Inflammatory macrophage treated with lipopolysaccharide for 4 hours (primary cell): ENCODE measurements at regions not wholly inside any gene's neighbourhood (a gene's known extent, or its start where the extent isn't known, plus 50 kb on each side); places are given as distances from the start of the nearest gene placed in this dataset.
"Not testable (repeated sequence)": the region's sequence is repeated elsewhere in the genome, so short reads cannot be mapped to it uniquely, and the experiment has no call there.

Source experiments
- DNase-seq: peaks from one replicate; pipeline ENCODE4 v3.0.0-alpha.2; 2020

DNA sequence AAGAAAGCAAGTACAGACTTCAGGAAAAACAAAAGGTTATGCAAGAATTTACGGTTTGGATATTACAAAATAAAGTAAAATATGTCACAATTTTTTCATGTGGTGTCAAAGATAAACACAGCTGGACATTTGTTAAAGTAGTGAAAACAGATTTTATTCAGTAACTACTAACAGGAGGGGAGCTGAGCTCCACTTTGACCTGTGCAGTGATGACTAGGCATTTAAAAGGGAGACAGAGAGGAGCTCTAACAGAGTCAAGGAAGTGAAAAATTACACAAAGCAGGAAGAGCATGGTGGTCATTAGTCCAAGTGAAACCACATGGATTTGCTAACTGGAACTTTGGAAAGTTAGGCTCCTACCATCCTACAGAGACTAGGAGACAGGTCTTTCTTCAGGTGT lies 263.6 kb upstream of the PCSK5 start:
- peak; percentile 24 for DNase-seq

DNA sequence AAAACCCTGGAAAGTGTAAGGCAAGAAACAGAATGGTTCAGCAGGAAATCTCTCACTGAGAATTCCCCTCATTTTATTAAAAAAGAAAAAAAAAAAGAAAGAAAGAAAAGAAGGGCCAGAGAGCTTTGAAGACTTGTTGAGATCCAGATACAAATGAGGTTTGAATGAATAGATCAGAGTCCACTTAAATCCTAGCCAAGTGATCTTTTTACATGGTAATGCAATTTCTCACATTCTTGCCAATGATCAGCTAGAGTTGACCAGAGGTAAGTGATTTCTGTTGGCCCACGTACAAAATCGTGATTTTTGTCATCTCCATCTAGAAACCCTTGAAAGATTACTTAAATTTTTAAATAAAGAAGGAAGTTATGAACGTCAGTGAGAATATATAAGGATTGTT lies 261.5 kb upstream of the PCSK5 start:
- no peak for DNase-seq

DNA sequence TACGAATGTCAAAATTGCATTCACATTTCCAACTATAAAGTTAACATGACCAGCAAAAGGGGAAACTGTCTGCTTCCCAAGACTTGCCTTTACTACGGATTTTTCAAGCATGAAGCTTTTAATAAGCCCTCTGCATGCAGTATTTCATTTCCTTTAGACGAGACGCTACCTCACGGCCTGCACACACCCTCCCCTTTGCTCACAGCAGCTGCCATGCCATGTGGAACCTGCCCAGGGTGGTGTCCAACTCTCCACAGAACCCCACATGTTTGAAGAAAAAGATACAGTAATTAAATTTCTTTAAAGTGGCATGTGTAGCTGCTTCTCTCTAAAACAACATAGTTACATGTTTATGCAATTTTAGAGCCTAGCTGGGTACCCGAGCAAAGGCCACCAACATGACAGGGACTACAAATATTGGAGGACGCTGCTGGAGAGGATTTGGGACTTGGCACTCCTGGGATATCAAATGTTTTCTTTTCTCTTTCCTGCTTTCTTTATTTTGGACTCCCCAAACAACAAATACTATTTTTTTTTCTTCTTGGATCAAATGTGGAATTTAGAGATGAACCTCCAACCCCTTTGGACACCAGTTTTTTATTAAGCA lies 256.9 kb upstream of the PCSK5 start:
- DNase-seq: no peak

DNA sequence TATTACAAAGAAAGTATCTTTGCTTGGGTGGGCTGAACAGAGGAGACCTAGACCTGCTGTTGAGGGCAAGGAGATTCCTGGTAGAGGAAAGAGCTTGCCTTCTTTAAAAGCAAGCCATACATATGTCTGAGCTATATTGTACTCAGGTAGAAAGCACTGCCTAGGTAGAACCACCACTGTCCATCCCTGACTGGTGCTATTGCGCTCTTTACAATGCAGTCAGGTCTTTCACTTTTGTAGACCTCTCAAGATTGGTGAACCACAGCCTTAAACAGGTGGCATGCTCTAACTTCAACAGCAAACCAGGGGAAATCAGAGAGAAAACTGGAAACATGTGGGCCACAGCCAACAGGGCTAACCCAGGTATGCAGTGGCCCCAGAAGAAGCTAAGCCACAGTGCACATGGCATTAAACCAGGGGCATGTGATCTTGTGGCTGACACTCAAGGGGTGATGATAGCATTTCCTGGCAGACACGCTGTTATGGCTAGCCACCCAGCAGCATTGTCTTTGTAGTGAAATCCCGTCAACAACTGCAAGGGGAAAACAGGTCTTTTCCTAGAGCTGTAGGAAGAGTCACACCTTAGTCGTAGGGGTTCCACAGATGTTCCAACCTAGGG lies 253.9 kb upstream of the PCSK5 start:
- no peak for DNase-seq

DNA sequence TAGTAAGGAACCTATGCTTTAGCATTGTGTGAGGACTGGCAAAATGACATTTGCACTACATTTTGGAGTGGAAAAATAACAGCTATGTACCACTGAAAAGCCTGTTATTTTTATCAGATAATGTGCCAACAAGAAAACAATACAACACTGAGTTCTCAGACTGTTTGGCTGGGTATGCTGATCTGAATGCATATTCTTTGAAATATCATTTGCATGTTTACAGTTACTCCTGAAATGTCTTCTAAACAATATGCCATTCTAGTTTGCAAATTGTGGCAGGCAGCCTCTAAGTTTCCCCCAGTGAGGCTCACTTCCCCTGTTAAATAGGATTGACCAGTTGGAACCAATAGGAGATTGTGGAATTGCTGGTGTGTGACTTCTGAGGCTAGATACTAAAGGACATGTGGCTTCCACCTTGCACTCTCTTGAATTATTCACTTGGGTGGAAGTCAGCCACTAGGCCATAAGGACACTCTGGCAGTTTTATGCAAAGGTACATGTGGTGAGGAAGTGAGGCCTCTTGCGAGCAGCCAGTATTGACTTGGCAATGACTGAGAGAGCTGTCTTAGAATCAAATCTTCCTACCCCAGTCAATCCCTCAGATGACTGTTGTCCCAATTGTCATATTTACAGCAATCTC lies 250.4 kb upstream of the PCSK5 start:
- no peak for DNase-seq

DNA sequence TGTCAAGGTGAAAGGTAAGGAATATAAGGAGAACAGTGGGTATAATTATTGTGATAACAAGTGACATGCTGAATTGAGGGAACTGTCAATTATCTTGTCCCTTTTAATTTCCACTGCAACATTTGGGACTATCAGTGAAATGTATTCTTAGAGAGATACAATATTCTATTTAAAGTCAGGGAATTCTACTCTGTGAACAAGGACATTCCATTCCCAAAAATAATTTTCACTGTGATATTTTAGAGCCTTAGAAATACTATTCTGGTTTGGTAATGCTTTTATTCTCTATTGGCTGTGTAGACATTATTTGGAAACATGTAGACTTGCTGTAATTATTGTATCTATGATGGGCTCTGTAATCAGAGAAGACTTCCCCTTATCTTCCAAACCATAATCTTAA lies 248.0 kb upstream of the PCSK5 start:
- DNase-seq: no peak

DNA sequence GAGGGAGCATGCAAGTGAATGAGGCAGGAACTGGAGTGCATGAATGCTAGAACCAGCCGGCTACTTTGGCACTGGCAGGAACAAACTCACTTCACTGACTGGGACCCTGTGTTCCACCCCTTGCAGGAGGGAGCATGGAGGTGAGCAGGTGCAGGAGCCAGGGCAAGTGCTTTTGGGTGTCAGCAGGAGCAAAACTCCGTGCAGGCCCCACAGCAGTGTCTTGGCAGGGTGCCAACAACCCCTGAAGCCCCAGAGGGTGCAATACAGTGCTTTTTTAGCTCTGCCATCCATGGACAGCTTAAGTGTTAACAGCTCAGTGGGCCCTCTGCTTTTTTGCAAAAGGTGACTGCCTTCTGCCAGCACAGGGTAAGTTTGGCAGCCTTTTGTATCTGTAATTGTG lies 245.8 kb upstream of the PCSK5 start:
- no peak for DNase-seq

DNA sequence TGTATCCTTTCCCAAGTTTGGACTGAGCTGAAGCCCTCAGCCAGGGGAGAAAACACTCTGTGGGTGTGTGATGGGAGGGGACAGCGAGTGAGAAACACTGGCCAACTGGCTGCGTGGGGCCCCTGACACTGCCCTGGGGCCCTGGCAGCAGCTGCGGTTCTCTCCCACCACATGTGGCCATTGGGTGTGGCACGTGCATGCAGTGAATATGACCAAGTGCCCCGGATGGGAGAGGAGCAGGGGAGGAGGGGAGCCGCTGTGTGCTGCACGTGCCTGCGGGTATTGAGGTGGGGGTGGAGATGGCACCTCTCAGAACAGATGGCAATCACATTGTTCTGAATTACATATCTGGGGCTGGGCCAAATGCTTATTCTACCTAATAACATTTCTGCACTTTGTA lies 242.4 kb upstream of the PCSK5 start:
- DNase-seq: no peak

DNA sequence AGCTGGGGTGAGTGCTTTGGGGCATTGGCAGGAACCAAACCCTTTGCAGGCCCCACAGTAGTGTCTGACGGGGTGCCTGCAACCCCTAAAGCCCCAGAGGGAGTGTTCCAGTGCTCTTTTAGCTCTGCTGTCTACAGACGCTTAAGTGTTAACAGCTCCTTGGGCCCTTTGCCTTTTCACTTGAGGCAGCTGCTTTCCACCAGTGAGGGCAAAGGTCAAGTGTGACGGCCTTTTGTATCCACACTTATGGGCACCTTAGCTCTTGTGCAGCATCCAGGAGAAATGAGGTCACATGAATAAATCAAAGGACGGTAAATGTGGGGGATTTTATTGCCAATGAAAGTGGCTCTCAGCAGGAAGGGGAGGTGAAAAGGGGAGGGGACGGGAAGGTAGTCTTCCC lies 241.4 kb upstream of the PCSK5 start:
- DNase-seq: no peak

DNA sequence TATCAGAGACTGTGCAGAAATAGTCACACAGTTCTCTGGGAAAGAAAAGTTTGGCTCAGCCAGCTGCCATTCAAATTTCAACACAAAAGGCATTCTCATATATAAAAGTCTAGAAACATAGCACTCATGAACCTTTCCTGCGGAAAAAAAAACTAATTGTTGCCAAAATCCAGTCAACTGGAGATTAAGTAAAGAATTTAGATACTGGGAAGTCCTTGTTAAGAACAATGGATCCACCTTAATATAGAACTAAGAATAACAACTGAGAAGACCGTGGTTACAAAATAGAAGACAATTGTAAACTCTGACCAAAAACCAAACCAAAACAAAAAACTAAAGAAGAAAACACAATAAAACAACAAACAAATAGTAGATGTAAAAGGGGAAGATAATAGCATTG lies 238.8 kb upstream of the PCSK5 start:
- DNase-seq: no peak

DNA sequence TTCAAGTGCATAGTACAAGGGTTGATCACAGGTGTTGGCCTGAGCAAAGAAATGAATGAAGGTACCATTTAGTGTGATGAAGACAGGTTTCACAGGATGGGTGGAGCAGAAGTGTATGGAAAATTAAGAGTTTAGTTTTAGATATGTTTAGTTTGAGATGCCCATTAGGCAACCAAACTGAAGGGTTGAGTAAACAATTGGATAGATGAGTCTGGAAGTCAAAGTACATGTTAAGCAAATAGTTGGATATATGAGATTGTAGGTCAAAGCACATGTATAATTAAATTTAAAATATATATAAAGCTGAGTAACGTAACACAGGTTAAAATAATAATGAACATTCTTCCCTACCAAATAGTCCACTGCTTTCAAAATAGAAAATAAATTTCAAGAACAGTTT lies 237.1 kb upstream of the PCSK5 start:
- no peak for DNase-seq

DNA sequence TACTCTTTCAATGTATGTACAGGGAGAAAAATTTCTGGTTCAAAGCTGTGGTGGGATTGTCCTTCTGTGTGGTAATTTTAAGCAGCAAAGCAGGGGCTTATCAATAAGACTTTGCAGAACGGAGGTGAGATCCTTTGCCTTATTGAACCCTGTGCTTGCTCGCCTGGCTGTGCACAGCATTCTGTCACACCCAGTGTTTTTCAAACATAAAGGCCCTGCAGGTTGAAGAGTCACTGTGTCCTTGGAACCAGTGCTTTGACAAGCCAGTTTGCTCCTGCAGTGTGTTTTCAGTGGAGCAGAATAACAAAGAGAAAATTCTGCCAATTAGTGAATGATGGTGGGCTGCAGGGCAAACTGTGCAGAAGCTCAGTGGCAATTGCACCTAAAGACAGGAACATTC lies 236.7 kb upstream of the PCSK5 start:
- DNase-seq: no peak

DNA sequence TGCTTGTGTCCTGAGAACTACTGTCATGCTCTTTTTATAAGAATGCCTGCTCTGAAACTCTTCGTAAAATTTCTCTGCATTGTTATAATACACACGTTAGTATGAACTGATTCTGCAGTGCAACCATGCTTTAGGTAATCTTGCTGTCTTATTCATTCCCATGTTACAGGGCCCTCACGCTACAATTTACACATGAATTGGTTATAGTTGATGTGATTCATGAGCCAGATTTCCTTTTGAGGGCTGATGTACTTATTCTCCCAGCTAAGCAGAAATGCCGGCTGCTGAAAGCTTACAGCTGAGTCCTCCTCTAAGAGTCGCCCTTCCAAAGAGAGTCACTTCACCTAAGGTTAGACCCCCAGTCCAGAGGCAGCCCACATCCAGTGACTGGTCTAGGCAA lies 233.5 kb upstream of the PCSK5 start:
- DNase-seq: no peak

DNA sequence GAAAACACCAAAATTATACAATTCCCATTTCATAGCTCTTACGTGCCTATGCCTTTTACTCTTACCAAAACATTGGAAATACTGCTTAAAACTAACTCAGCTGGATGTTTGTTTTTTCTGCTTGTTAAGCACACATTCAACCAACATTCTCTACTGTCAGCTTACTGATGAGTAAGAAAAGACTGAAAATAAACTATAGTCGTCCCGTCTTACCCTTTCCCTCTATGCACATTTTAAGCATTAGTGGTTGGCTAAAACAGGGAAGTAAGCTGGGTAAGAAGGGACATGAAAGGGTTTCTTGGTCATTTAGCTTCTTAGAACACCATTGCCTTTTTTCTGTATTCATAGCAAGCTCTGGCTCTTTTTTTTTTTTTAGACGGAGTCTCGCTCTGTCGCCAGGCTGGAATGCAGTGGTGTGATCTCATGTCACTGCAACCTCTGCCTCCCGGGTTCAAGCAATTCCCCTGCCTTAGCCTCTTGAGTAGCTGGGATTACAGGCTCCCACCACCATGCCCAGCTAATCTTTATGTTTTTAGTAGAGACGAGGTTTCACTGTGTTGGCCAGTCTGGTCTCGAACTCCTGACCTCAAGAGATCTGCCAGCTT lies 232.1 kb upstream of the PCSK5 start:
- DNase-seq: no peak

DNA sequence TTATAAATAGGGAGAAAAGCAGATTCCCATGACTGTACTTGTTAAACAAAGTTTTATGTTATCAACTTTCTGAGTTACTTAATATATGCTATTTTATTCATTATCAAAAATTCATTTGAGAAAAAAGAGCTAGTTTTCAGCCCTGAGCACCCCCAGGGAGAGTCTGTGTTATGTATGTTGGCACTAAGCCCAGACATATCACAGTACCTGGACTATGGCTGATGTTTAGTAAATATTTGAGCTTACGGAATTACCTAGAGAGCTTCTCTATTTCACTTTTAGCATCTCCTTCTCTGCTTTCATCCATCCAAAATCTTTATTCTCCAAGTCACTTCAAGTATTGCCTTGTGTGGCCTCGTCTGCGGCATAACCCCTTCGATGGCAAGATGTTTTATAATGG lies 225.9 kb upstream of the PCSK5 start:
- DNase-seq: no peak

DNA sequence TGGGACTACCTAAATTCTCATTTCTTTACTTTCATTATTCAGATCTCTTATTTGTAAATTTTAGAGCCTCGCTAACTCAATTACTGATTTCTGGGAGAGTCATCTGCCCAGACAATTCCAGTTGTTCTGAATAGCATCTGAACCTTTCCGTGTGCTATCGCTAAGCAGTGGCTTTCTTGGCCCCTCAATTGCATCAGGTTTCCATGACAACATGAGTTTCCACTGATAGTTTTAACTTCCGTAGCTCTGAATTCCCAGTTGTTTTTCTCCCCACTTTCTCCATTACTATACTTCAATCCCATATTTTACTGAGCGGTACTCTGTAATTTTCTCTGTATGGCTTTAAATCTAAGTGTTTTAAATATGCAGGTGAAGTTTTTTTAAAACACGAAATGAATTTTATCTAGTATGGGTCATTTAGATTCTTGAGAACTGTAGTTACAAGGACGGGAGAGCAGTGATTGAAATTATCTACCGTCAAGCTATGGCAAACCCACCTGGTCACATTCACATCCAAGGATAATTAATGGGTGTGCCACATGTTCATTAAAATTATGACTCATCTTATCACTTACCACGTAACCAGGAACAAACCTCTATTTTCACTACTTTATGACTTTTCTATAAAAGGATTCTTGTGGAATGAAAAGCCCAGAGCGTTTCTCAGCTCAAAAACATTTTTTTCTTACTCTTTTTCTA lies 223.5 kb upstream of the PCSK5 start:
- DNase-seq: no peak

DNA sequence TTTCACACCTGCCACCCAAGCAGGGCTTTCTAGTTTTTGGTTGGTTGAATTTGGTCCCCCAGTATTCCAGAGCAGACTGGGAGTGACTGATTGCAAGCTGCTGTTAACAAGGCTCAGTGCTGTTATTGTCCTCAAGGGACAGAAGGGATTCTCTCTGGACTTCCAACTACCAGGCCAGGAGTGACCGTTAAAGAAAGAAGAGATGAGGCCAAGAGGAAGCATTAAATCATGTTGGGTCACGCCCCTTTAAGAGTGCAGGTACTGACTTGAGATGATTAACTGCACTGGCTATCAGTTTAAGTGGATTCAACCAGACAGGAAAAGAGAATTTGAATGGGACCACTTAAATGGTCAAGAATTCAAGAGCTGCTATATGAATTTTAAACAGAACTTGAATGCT lies 220.8 kb upstream of the PCSK5 start:
- DNase-seq: no peak

DNA sequence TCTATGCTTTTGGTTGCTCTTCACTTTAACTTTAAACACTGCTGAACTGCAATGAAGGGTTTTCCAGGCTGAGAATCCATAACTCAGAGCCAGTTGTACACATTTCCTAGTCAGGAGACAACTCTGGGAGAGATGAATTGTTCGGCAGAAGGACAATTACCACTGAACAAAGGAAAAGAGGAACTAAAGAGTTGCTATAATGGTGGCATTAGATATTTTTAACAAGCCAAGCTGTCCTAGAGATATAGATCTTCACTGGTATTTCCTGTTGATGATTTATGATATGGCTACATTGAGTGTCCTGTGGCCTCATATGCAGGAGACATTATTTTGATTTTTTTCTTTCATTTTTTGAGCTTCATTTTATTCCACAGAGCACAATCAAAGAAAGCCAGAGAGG lies 219.1 kb upstream of the PCSK5 start:
- no peak for DNase-seq

DNA sequence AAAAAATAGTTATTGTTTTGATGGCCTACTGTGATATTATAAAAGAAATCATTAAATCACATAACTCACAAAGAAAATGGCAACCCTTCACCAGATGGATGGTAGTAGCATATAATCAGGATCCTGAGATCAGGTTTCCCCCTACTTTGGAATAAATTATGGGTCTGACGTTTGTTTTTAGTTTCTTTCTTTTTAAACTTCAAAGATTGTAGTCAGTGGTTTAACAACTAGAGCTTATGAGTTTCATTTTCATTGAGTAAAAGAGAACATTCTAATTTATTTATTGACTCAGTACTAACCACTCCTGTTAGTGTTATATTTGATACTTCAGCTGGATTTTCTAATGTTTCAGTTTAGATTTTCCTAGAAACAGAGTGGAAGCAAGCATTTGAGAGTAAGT lies 218.0 kb upstream of the PCSK5 start:
- DNase-seq: no peak

DNA sequence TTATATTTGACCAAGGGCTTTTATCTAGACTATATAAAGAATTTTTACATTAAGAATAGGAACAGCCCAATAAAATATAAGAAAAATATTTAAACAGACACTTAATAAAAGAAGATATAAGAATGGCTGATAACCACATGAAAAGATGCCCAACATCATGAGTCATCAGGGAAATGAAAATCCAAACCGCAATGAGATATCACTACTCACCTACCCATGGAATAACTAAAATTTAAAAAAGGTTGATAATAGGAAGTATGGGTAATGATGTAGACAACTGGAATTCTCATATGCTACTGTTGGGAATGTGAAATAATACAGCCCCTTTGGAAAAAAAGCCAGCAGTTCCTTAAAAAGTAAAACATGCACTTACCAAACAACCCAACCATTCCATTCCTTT lies 206.9 kb upstream of the PCSK5 start:
- DNase-seq: no peak

DNA sequence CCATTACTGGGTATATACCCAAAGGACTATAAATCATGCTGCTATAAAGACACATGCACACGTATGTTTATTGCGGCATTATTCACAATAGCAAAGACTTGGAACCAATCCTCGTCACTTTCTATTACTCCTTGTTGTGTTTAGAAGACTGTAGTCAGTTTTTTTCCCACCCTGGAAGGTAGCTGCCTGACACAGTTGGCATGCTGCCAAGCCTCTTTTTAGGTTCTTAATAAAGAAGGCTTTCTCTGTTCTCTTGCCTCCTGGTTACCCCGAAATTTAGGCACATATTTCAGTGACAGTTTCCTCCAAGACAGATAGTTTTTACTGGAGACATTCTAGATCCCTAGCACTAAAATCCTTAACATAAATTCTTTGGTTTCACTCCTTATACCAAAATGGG lies 205.4 kb upstream of the PCSK5 start:
- no peak for DNase-seq

DNA sequence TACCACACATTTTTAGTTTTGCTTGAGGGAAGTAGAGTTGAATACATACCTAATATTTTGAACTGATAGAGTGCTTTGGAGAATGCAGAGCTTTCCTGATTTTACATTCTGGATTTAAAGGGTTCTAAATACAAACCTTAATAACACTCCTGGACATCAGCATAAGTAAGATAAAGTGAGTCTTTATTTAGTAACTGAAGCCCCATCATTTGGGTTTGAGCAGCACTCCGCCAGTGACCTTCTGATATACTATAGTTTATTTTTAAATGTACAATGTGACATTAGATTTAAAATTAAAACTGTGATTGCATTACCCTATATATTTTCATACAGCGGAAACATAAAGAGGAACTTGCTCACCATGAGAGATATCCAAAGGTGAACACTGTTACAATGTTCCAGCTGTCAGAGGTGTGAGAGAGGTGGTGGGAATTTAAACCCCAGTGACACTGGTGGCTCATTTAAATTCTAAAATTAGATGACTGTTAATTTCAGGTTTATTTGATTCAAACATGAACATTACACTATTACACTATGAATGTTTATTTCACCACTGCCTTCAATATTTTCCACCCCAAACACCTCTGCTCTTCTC lies 203.0 kb upstream of the PCSK5 start:
- no peak for DNase-seq

DNA sequence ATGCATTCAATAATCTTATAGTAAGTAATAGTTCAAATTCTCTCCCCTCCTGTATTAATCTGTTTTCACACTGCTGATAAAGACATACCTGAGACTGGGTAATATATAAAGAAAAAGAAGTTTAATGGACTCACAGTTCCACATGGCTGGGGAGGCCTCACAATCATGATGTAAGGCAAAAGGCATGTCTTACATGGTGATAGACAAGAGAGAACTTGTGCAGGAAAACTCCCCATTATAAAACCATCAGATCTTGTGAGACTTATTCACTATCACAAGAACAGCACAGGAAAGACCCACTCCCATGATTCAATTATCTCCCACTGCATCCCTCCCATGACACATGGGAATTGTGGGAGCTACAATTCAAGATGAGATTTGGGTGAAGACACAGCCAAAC lies 199.9 kb upstream of the PCSK5 start:
- not testable (repeated sequence) for DNase-seq

DNA sequence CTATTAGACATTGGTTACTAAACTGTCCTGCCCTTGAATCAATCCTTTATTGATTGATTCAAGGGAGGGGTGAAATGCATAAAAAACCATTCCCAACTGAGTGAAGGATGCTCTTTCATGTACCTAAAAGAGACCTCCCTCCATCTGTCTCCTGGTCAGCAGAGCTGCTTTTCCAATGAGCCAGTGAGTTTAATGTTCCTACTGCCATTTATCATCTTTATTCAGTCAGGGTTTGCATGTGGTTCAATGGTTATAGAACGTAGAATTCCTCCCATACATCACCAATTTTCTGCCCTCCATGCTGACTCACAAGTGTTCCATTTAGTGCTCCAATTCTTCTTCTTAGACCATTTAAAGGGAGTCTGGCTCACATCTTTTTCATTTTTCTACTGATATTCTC lies 199.1 kb upstream of the PCSK5 start:
- no peak for DNase-seq
